Mesenchymal stem cell (in vitro differentiated cells and primary cell): ENCODE measurements at regions not wholly inside any gene's neighbourhood (a gene's known extent, or its start where the extent isn't known, plus 50 kb on each side); places are given as distances from the start of the nearest gene placed in this dataset.

Source experiments
- DNase-seq: peaks from one replicate; pipeline ENCODE4 v3.0.0-alpha.2; 2013
- H2AFZ ChIP-seq: one replicate; pipeline ENCODE4 v1.6.1; 2013; ENCODE audit warnings: low read depth, mild to moderate bottlenecking, control low read depth, inconsistent platforms, low read length, moderate library complexity
- H2AK5ac ChIP-seq: 2 replicates; pipeline ENCODE4 v1.6.1; 2013; ENCODE audit warnings: low read length, moderate library complexity, mild to moderate bottlenecking, inconsistent platforms; ENCODE audit not compliant: severe bottlenecking
- H2BK120ac ChIP-seq: one replicate; pipeline ENCODE4 v1.6.1; 2013; ENCODE audit warnings: low read depth, mild to moderate bottlenecking, inconsistent platforms, low read length, moderate library complexity
- H2BK12ac ChIP-seq, 2 experiments: one replicate each; pipeline ENCODE4 v1.6.1; 2013; ENCODE audit warnings: inconsistent platforms in 2 of 2, low read length in 2 of 2, mild to moderate bottlenecking in 2 of 2, moderate library complexity in 2 of 2, control low read depth in 1 of 2
- H2BK15ac ChIP-seq: one replicate; pipeline ENCODE4 v1.6.1; 2013; ENCODE audit warnings: mild to moderate bottlenecking, low read depth, inconsistent platforms; ENCODE audit not compliant: poor library complexity, severe bottlenecking
- H2BK5ac ChIP-seq: 2 replicates; pipeline ENCODE4 v1.6.1; 2013; ENCODE audit warnings: low read depth, mild to moderate bottlenecking, low read length, control low read depth, inconsistent platforms; ENCODE audit not compliant: poor library complexity, severe bottlenecking
- H3K14ac ChIP-seq, 2 experiments: one replicate each; pipeline ENCODE4 v1.6.1; 2013; ENCODE audit warnings: inconsistent platforms in 2 of 2, low read length in 2 of 2, control low read depth in 1 of 2, mild to moderate bottlenecking in 1 of 2, moderate library complexity in 1 of 2
- H3K18ac ChIP-seq, 2 experiments: one replicate each; pipeline ENCODE4 v1.6.1; 2013; ENCODE audit warnings: inconsistent platforms in 2 of 2, low read length in 2 of 2, control low read depth in 1 of 2, low read depth in 1 of 2, mild to moderate bottlenecking in 1 of 2
- H3K23ac ChIP-seq, 2 experiments: one replicate each; pipeline ENCODE4 v1.6.1; 2013; ENCODE audit warnings: inconsistent platforms in 2 of 2, low read length in 2 of 2, mild to moderate bottlenecking in 2 of 2, moderate library complexity in 2 of 2, control low read depth in 1 of 2
- H3K27ac ChIP-seq: 2 replicates; pipeline ENCODE4 v1.5.1; 2013; ENCODE audit warnings: mild to moderate bottlenecking, moderate library complexity, low read length, control low read depth, inconsistent platforms; ENCODE audit not compliant: poor library complexity, severe bottlenecking
- H3K27me3 ChIP-seq, 2 experiments: 2 replicates each; pipeline versions ENCODE4 v1.6.1 to v1.7.0; 2013; ENCODE audit warnings: low read length in 2 of 2, mild to moderate bottlenecking in 2 of 2, moderate library complexity in 2 of 2, control low read depth in 1 of 2, inconsistent platforms in 1 of 2; ENCODE audit not compliant: control insufficient read depth in 1 of 2, insufficient read depth in 1 of 2
- H3K36me3 ChIP-seq, 2 experiments: 2 replicates each; pipeline versions ENCODE4 v1.6.1 to v1.7.0; 2013; ENCODE audit warnings: low read length in 2 of 2, control low read depth in 1 of 2, inconsistent platforms in 1 of 2, low read depth in 1 of 2, mild to moderate bottlenecking in 1 of 2; ENCODE audit not compliant: insufficient read depth in 2 of 2, control insufficient read depth in 1 of 2
- H3K4ac ChIP-seq, 2 experiments: one replicate each; pipeline ENCODE4 v1.6.1; 2013; ENCODE audit warnings: inconsistent platforms in 2 of 2, low read length in 2 of 2, mild to moderate bottlenecking in 2 of 2, moderate library complexity in 2 of 2, control low read depth in 1 of 2, low read depth in 1 of 2
- H3K4me1 ChIP-seq: 2 replicates; pipeline ENCODE4 v1.6.1; 2013; ENCODE audit warnings: low read depth, low read length, control low read depth; ENCODE audit not compliant: control insufficient read depth, insufficient read depth
- H3K4me2 ChIP-seq: 2 replicates; pipeline ENCODE4 v1.6.1; 2013; ENCODE audit warnings: low read length, mild to moderate bottlenecking, inconsistent platforms; ENCODE audit not compliant: poor library complexity, severe bottlenecking
- H3K4me3 ChIP-seq, 2 experiments: 2 replicates each; pipeline versions ENCODE4 v1.5.1 to v1.7.0; 2013; ENCODE audit warnings: low read length in 2 of 2, mild to moderate bottlenecking in 2 of 2, control low read depth in 1 of 2, low read depth in 1 of 2; ENCODE audit not compliant: insufficient read depth in 1 of 2
- H3K79me1 ChIP-seq: replicated peaks from 2 replicates; pipeline ENCODE4 v1.6.1; 2013; ENCODE audit warnings: mild to moderate bottlenecking, control low read depth, low read length, inconsistent platforms; ENCODE audit not compliant: poor library complexity, severe bottlenecking
- H3K9ac ChIP-seq: 2 replicates; pipeline ENCODE4 v1.7.0; 2013; ENCODE audit warnings: mild to moderate bottlenecking, low read length, moderate library complexity
- H3K9me3 ChIP-seq: 2 replicates; pipeline ENCODE4 v1.7.0; 2013; ENCODE audit warnings: mild to moderate bottlenecking, low read length; ENCODE audit not compliant: control insufficient read depth
- H4K8ac ChIP-seq: one replicate; pipeline ENCODE4 v1.6.1; 2013; ENCODE audit warnings: inconsistent platforms, mild to moderate bottlenecking, low read length, moderate library complexity
- H4K91ac ChIP-seq: one replicate; pipeline ENCODE4 v1.6.1; 2013; ENCODE audit warnings: mild to moderate bottlenecking, low read length, inconsistent platforms
- WGBS: methylation state at CpG from one replicate; pipeline ENCODE4 v1.1.7; 2013; ENCODE audit warnings: mixed read lengths; 5-methylcytosine and 5-hydroxymethylcytosine counted together

DNA sequence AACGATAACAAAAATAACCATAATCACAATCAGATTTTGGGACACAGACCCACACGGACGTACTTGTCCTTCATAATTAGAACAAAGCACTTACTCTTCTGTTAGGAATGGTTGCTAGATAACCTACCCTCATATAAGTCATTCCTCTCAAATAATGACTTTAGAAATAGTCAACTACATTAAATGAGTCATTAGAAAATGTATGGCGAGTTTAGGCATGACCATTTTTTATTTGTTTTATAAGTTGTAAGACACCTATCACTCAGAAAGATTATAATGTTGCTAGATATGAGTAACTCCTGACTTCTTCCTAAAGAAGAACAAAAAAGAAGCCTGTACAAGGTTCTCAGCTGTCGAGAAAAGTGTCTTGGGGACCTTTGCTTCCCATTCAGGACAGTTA, 1637.5 kb upstream of the PCDH7 start:
- no peak overlapping the region for H3K18ac ChIP-seq
- H2BK5ac ChIP-seq = no peak overlapping the region
- no peak overlapping the region for H3K4me3 ChIP-seq
- no peak overlapping the region for H3K23ac ChIP-seq
- no peak overlapping the region for H3K27ac ChIP-seq
- H2AK5ac ChIP-seq = no peak overlapping the region
- H3K27me3 ChIP-seq = no peaks in the 10 kb centered on the region
- DNase-seq = no peak
- no peaks in the 10 kb centered on the region for H3K9me3 ChIP-seq
- H3K9ac ChIP-seq = no peak overlapping the region
- WGBS = 88% methylated on average over 3 of the region's 5 CpGs
- H3K36me3 ChIP-seq = no peaks in the 10 kb centered on the region
- no peak overlapping the region for H2BK120ac ChIP-seq
- H3K4ac ChIP-seq = no peak overlapping the region
- no peak overlapping the region for H4K8ac ChIP-seq
- H3K79me1 ChIP-seq = no peaks in the 10 kb centered on the region
- H3K4me1 ChIP-seq = no peaks in the 10 kb centered on the region
- no peak overlapping the region for H2BK12ac ChIP-seq
- no peak overlapping the region for H2BK15ac ChIP-seq
- no peak overlapping the region for H4K91ac ChIP-seq
- H2AFZ ChIP-seq = no peak overlapping the region
- no peak overlapping the region for H3K14ac ChIP-seq
- H3K4me2 ChIP-seq = no peak overlapping the region

DNA sequence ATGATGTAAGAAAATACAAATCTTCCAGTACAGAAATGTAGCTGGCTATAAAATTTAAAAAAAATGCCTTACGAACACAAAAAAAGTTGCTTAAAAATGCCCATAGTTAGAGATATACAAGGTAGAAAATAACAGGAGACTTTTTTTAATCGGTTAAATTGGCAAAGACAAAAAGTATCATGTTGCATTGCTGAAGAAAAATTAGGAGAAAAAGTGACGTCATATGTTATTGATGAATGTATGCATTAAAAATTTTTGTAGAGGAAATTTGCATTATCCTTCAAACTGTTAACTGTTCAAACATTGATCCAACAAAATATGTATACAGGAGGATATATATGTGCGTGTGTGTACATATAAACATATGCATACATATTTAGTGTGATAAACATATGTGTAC, 1634.4 kb upstream of the PCDH7 start:
- Histone ChIP-seq H3K79me1 (no peaks in the 10 kb centered on the region), H4K91ac (no peak overlapping the region), H3K4me3 (no peak overlapping the region), H2AFZ (no peak overlapping the region), H2BK12ac (no peak overlapping the region), H2BK5ac (no peak overlapping the region), H3K9ac (no peak overlapping the region), H4K8ac (no peak overlapping the region), H3K18ac (no peak overlapping the region), H3K27me3 (no peaks in the 10 kb centered on the region), H2BK15ac (no peak overlapping the region), H3K23ac (no peak overlapping the region), H2AK5ac (no peak overlapping the region), H3K27ac (no peak overlapping the region), H3K4me1 (no peaks in the 10 kb centered on the region), H2BK120ac (no peak overlapping the region), H3K14ac (no peak overlapping the region), H3K36me3 (no peaks in the 10 kb centered on the region), H3K9me3 (no peaks in the 10 kb centered on the region), H3K4me2 (no peak overlapping the region), H3K4ac (no peak overlapping the region)
- no peak for DNase-seq
- WGBS = 87% methylated on average over 2 of the region's 4 CpGs

DNA sequence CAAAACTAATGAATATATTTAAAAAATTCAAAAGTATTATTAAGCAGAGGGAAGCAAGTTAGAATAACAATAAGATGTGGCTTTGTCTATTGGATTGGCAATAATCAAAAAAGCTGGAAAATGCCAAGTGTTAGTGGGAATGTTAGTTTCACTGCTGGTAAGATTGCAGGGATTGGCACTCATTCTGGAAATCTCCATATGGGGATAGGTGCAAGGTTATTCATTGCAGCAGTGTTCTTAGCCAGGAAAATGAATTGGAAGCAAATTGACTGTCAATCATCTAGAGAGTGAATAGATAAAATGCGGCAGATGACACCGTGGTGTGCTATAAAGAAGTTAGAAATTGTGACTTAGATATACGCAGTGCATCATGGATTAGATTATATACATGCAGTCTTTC, 1615.5 kb upstream of the PCDH7 start:
- Histone ChIP-seq H4K8ac (no peak overlapping the region), H2AK5ac (no peak overlapping the region), H3K4ac (no peak overlapping the region), H2BK120ac (no peak overlapping the region), H3K23ac (no peak overlapping the region), H3K27me3 (no peaks in the 10 kb centered on the region), H3K14ac (no peak overlapping the region), H3K36me3 (no peaks in the 10 kb centered on the region), H2BK15ac (no peak overlapping the region), H3K9me3 (no peaks in the 10 kb centered on the region), H2AFZ (no peak overlapping the region), H2BK12ac (no peak overlapping the region), H4K91ac (no peak overlapping the region), H3K9ac (no peak overlapping the region), H3K4me1 (no peaks in the 10 kb centered on the region), H2BK5ac (no peak overlapping the region), H3K79me1 (no peaks in the 10 kb centered on the region), H3K4me2 (no peak overlapping the region), H3K4me3 (no peak overlapping the region), H3K27ac (no peak overlapping the region), H3K18ac (no peak overlapping the region)
- WGBS = 94% methylated on average over 2 of the region's 3 CpGs
- DNase-seq = no peak

DNA sequence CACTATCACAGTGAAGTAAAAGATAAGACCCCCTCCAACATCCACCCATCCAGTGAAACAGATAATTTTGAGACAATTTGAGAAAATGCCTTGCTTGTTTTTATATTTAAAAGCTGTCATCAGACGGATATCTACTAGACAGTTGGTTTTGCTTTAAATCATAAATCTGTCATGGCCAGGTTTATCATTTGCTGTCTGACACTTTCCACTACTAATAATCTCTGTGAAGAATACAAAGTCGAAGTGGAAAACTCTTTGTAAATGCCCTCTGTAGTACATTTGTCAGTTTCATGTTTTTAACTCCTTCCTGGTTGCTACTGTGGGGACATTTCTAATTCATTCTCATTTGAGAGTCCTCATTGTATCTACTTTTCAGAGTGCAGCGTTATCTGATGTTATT, 1606.2 kb upstream of the PCDH7 start:
- Histone ChIP-seq H3K9ac (no peak overlapping the region), H3K23ac (no peak overlapping the region), H3K4me1 (no peaks in the 10 kb centered on the region), H3K18ac (no peak overlapping the region), H2BK120ac (no peak overlapping the region), H3K14ac (no peak overlapping the region), H2BK12ac (no peak overlapping the region), H3K27ac (no peak overlapping the region), H2BK15ac (no peak overlapping the region), H3K4me3 (no peak overlapping the region), H2BK5ac (no peak overlapping the region), H3K9me3 (no peaks in the 10 kb centered on the region), H2AFZ (no peak overlapping the region), H3K4me2 (no peak overlapping the region), H3K27me3 (no peaks in the 10 kb centered on the region), H3K36me3 (no peaks in the 10 kb centered on the region), H4K91ac (no peak overlapping the region), H2AK5ac (no peak overlapping the region), H4K8ac (no peak overlapping the region), H3K4ac (no peak overlapping the region), H3K79me1 (no peaks in the 10 kb centered on the region)
- WGBS = no CpG with 5 or more reads among the region's 3 CpGs
- no peak for DNase-seq
